H1 (cell line): ENCODE measurements at regions not wholly inside any gene's neighbourhood (a gene's known extent, or its start where the extent isn't known, plus 50 kb on each side); places are given as distances from the start of the nearest gene placed in this dataset.

ENCODE experiments used
- BCL11A ChIP-seq, 2 experiments: IDR thresholded peaks; one replicate each; pipeline ENCODE4 v1.6.1; 2011; ENCODE audit warnings: low read depth in 2 of 2, low read length in 2 of 2, mild to moderate bottlenecking in 2 of 2
- GABPA ChIP-seq: IDR thresholded peaks from 2 replicates; pipeline ENCODE4 v1.6.1; 2011; ENCODE audit warnings: mild to moderate bottlenecking, low read length, moderate library complexity, borderline replicate concordance; ENCODE audit not compliant: insufficient read depth
- SIN3A ChIP-seq, 2 experiments: IDR thresholded peaks in 1 of 2; conservative IDR thresholded peaks in 1 of 2; 2 replicates each; pipeline ENCODE4 v1.6.1; 2011 to 2012; ENCODE audit warnings: low read length in 2 of 2, improper control_type of control experiment in 1 of 2, low read depth in 1 of 2, mild to moderate bottlenecking in 1 of 2
- SUZ12 ChIP-seq: fragments of 200-600 bp; sonication (generic); IDR thresholded peaks from 2 replicates; pipeline ENCODE4 v1.6.1; 2012; ENCODE audit warnings: mild to moderate bottlenecking, inconsistent platforms, low read length, moderate library complexity, mixed read lengths

GRCh38 chr7:118671149-118671548 is 446.6 kb downstream of the ANKRD7 start (continued):
- no peak for TF ChIP-seq BCL11A (IDR thresholded peaks at IDR 0.05; ENCODE audit: low read depth in 2 of 2, low read length in 2 of 2)
- no peak for TF ChIP-seq SUZ12
- TF ChIP-seq GABPA = no peak
- TF ChIP-seq SIN3A (conservative IDR thresholded peaks at IDR 0.05 in 1 of 2, IDR thresholded peaks at IDR 0.05 in 1 of 2; ENCODE audit: low read depth in 1 of 2, low read length in 2 of 2) = no peak
